Naive thymus-derived CD8-positive, alpha-beta T cell (primary cell): ENCODE measurements at regions not wholly inside any gene's neighbourhood (a gene's known extent, or its start where the extent isn't known, plus 50 kb on each side); places are given as distances from the start of the nearest gene placed in this dataset.
"Not testable (repeated sequence)": the region's sequence is repeated elsewhere in the genome, so short reads cannot be mapped to it uniquely, and the experiment has no call there.

ENCODE experiments used
- ATAC-seq, 2 donors: fragments of 150-1000 bp; cut with Tn5 transposase in 1 of 2; sonication (Bioruptor Pico), chemical (Tn5 transposase) in 1 of 2; 1 replicate in 1 of 2; 2 replicates in 1 of 2; pipeline ENCODE4 v1.10.0; 2021; ENCODE audit warnings: mild to moderate bottlenecking in 2 of 2, moderate library complexity in 2 of 2
- POLR2A ChIA-PET: fragments of 350-600 bp; sonication (Branson Sonifier 250); formaldehyde crosslinking; loops from one replicate; lab custom pipeline; 2021; ENCODE audit warnings: antibody characterized with exemption; lab: Charles Lee
- DNase-seq, 10 donors: peaks; one replicate each; pipeline versions ENCODE4 v3.0.0 to v3.0.0-alpha.2; 2020 to 2022
- H3K27ac Mint-ChIP-seq, 10 donors: one replicate each; pipeline ENCODE4 v1.8.0; 2020 to 2022; ENCODE audit warnings: mild to moderate bottlenecking in 10 of 10, mixed read lengths in 10 of 10, moderate library complexity in 4 of 10, inconsistent platforms in 1 of 10
- H3K27me3 Mint-ChIP-seq, 5 donors: one replicate each; pipeline ENCODE4 v1.8.0; 2021 to 2022; ENCODE audit warnings: mixed read lengths in 5 of 5
- H3K36me3 Mint-ChIP-seq, 3 donors: one replicate each; pipeline ENCODE4 v1.8.0; 2020 to 2022; ENCODE audit warnings: mixed read lengths in 3 of 3, mild to moderate bottlenecking in 2 of 3, inconsistent platforms in 1 of 3
- H3K4me1 Mint-ChIP-seq, 4 donors: one replicate each; pipeline ENCODE4 v1.8.0; 2021 to 2022; ENCODE audit warnings: mixed read lengths in 4 of 4
- H3K4me3 Mint-ChIP-seq, 10 donors: one replicate each; pipeline ENCODE4 v1.8.0; 2020 to 2022; ENCODE audit warnings: mild to moderate bottlenecking in 10 of 10, mixed read lengths in 10 of 10, moderate library complexity in 6 of 10, inconsistent platforms in 1 of 10
- H3K9me3 Mint-ChIP-seq, 9 donors: one replicate each; pipeline ENCODE4 v1.8.0; 2020 to 2022; ENCODE audit warnings: mixed read lengths in 9 of 9, mild to moderate bottlenecking in 3 of 9, inconsistent platforms in 1 of 9, moderate library complexity in 1 of 9

DNA sequence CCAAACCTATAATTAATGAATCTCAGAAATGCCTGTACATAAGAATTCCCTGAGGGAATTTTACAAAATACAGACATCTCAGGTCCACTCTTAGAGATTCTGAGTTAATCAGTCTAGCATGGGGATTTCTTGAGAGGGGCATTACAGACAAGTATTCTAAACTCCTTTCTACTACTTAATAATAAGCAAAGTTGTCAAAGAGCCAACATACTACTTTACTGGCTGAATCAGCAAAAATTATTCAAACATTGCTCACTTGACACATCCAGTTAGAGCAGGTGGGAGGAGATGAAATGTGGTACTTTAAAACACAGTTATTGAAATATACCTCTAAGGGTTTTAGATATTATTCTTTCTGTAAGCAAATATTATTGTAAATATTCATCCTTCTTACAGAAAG lies 1164.7 kb downstream of the CDY2B start:
- POLR2A ChIA-PET: no interaction called here
- no peak for ATAC-seq
- H3K27me3 Mint-ChIP-seq: no peaks in the 10 kb centered on the region

DNA sequence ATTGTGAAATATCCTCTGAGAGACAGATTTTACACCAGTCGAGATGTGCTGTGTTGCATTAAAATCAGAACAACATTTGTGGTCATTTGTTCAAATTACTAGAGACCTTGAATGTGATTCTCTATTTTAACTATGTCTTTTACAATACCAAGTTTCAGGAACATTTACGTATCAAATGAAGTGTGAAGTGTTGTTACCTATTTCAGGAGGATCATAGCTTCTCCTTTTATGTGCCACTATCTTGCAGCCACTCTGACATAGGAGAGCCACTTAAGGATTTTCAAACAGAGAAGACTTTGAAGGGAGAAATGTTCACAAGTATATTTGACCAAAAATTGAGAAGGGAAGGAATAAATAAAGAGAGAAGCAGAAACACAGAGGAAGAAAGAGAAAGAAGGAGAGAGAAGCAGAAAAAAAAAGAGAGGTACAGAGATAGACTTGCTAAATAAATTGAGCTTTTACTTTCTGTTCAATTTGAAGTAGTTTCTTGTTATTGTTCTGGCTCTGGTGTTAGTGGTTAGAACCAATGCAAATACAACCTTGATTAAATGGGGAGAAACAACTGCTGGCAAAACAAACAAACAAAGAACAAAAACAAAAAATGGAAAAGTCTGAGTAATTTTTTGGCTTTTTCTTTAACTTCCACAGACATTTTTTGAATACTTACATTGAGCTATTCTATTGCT lies 1206.8 kb downstream of the CDY2B start:
- H3K27ac Mint-ChIP-seq: no peak overlapping the region
- no peak overlapping the region for H3K4me3 Mint-ChIP-seq
- DNase-seq (no peak), ATAC-seq (no peak)
- H3K36me3 Mint-ChIP-seq: no peaks in the 10 kb centered on the region
- no peaks in the 10 kb centered on the region for H3K4me1 Mint-ChIP-seq
- H3K9me3 Mint-ChIP-seq: peaks cover 0 to 14% (median 0%) of the 10 kb centered on the region in 9 donors
- H3K27me3 Mint-ChIP-seq: no peaks in the 10 kb centered on the region
- POLR2A ChIA-PET: no interaction called here

More for the DNA sequence above, 1164.7 kb downstream of the CDY2B start:
- Mint-ChIP-seq H3K4me1 (no peaks in the 10 kb centered on the region), H3K27ac (no peak overlapping the region), H3K4me3 (no peak overlapping the region), H3K9me3 (peaks cover 0 to 7% (median 0%) of the 10 kb centered on the region in 9 donors), H3K36me3 (no peaks in the 10 kb centered on the region)
- no peak for DNase-seq

DNA sequence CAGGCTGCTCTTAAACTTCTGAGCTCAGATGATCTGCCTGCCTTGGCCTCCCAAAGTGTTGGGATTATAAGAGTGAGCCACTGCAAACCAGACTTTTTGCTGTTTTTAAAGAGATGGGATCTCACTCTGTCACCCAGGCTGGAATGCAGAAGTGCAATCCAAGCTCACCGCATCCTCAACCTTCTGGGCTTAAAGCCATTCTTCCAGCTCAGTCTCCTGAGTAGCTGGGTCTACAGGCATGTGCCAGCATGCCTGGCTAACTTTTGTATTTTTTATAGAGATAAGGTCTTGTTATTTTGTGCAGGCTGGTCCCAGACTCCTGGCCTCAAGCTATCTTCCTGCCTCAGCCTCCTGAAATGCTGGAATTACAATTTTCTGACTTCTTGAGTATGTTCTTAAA lies 1211.6 kb downstream of the CDY2B start:
- no peak overlapping the region for H3K27ac Mint-ChIP-seq
- POLR2A ChIA-PET: no interaction called here
- H3K4me1 Mint-ChIP-seq: no peaks in the 10 kb centered on the region
- ATAC-seq: no peak
- H3K36me3 Mint-ChIP-seq: no peaks in the 10 kb centered on the region
- no peaks in the 10 kb centered on the region for H3K27me3 Mint-ChIP-seq
- H3K4me3 Mint-ChIP-seq: no peak overlapping the region
- peaks cover 0 to 5% (median 0%) of the 10 kb centered on the region in 9 donors for H3K9me3 Mint-ChIP-seq
- no peak for DNase-seq

DNA sequence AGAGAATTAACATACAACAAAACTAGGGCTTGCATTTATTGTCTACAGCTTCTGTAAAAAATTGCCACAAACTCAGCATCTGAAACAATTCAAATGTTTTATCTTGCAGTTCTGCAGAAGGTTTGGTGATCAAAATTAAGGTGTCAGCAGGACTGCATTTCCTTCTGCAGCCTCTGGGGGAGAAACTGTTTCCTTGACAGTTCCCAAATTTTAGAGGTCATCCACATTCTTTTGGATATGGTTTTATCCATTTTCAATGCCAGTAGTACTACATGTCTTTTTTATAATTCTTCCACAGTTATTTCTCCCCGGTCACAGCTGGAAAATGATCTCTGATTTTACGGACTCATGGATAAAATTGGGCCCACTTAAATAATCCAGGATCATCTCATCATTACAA lies 1217.3 kb downstream of the CDY2B start:
- ATAC-seq (no peak), DNase-seq (no peak)
- H3K27me3 Mint-ChIP-seq: no peaks in the 10 kb centered on the region
- POLR2A ChIA-PET: no interaction called here
- H3K9me3 Mint-ChIP-seq: peaks cover 0 to 9% (median 0%) of the 10 kb centered on the region in 9 donors
- no peak overlapping the region for H3K27ac Mint-ChIP-seq
- no peak overlapping the region for H3K4me3 Mint-ChIP-seq
- H3K4me1 Mint-ChIP-seq: no peaks in the 10 kb centered on the region
- H3K36me3 Mint-ChIP-seq: no peaks in the 10 kb centered on the region

DNA sequence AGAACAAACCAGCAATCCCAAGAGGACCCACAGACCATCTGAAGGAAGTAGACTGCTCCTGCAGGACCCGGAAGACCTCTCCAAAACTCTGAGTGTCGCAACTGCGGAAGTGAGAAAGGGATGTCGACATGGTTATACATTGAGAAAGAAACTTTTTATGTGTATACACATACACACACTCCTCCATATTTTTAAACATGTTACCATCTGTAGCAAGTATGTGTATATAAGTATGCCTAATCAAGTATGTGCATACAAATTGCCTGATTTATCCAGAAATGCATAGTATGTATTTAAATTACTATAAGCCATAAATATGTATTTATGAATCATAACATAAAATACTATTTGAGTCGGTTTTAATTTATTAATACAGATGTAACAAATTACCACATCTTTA lies 1220.7 kb downstream of the CDY2B start:
- DNase-seq (no peak), ATAC-seq (no peak)
- Mint-ChIP-seq H3K27ac (no peak overlapping the region), H3K9me3 (peaks cover 0 to 9% (median 0%) of the 10 kb centered on the region in 9 donors), H3K36me3 (no peaks in the 10 kb centered on the region), H3K27me3 (no peaks in the 10 kb centered on the region), H3K4me1 (no peaks in the 10 kb centered on the region), H3K4me3 (no peak overlapping the region)
- POLR2A ChIA-PET: no interaction called here

DNA sequence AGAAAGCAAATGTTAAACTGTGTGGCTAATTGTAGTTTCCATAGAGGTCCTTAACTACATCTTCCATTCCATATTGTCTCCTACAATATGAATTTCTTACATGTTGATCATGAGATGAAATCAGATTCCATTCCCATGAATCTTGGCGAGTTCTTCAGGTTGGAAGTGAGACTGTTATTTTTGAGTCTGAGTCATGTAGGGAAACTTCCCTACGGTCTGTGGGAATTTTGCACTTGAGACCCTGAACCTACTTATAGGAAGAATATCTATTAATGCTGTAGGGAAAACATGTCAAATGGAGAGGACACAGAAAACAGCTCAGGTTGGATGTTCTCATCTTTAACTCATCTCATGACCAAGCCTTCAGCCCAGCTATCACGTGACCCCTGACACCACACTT lies 1226.0 kb downstream of the CDY2B start:
- Mint-ChIP-seq H3K4me1 (no peaks in the 10 kb centered on the region), H3K36me3 (no peaks in the 10 kb centered on the region)

DNA sequence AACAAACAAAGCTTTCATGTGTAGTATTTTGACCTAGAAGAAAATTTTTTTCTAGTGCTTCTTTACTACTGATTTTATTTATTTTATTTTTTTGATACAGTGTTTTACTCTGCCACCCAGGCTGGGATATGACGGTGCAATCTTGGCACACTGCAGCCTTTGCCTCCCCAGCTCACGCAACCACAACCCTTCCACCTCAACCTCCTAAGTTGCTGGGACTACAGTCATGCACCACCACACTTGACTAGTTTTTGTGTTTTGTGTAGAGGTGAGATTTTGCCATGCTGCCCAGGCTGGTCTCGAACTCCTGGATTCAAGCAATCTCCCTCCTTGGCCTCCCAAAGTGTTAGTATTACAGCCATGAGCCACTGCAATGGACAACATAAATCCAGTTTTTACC lies 1234.0 kb downstream of the CDY2B start:
- H3K9me3 Mint-ChIP-seq: peaks cover 0 to 5% (median 0%) of the 10 kb centered on the region in 9 donors
- no peak for ATAC-seq
- POLR2A ChIA-PET: no interaction called here

More for the DNA sequence above, 1226.0 kb downstream of the CDY2B start:
- DNase-seq (no peak), ATAC-seq (no peak)
- no peak overlapping the region for H3K4me3 Mint-ChIP-seq
- peak overlapping the region in 1 of 10 donors; percentile 44 for H3K27ac Mint-ChIP-seq
- no peaks in the 10 kb centered on the region for H3K27me3 Mint-ChIP-seq
- POLR2A ChIA-PET: no interaction called here
- H3K9me3 Mint-ChIP-seq: peaks cover 0 to 34% (median 0%) of the 10 kb centered on the region in 9 donors

DNA sequence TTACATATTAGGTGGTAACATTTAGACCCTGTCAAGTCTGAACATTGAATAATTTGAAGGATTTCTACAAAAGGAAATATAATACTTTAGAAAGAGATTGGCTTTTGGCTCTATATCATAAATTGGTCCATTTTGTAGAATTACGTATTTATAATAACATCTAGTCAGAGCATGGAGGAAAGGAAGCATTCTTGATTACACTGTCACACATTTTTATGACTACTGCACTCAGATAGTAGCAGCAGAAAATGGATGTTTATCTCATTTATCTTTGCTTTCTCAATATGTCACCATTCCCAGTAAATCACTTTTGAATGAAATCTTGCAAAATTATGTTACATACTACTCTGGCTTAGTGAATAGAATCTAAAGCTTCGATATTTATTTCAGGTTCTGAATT lies 1234.6 kb downstream of the CDY2B start:
- DNase-seq: no peak
- H3K9me3 Mint-ChIP-seq: no peaks in the 10 kb centered on the region
- no peaks in the 10 kb centered on the region for H3K27me3 Mint-ChIP-seq
- POLR2A ChIA-PET: no interaction called here
- H3K27ac Mint-ChIP-seq: no peak overlapping the region
- H3K4me1 Mint-ChIP-seq: no peaks in the 10 kb centered on the region
- no peak overlapping the region for H3K4me3 Mint-ChIP-seq
- no peak for ATAC-seq
- H3K36me3 Mint-ChIP-seq: no peaks in the 10 kb centered on the region

More for the DNA sequence above, 1234.0 kb downstream of the CDY2B start:
- H3K4me3 Mint-ChIP-seq: no peak overlapping the region
- H3K4me1 Mint-ChIP-seq: no peaks in the 10 kb centered on the region
- no peaks in the 10 kb centered on the region for H3K36me3 Mint-ChIP-seq
- no peak for DNase-seq
- no peak overlapping the region for H3K27ac Mint-ChIP-seq
- H3K27me3 Mint-ChIP-seq: no peaks in the 10 kb centered on the region

DNA sequence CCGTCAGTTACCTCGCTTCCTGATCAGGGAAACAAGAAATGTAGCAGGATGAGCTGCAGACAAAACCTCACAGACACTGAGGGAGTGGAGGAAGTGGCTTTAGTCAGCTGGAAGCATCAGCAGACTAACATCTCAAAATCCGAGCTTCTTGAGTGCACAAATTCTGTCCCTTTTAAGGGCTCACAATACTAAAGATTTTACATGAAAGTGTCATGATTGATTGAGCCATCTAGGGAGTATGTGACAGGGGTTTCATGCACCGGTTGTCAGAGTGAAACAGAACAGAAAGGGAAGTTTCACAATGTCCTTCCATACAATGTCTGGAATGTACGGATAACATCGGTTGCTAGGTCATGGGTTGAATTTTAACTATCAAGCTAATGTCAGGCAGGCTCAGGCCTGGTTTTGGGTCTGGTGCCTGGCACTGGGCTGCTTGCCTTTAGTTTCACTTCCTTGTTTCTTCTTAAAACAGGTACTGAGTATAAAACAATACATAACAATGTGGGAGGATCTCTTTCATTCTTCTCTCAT lies 1235.7 kb downstream of the CDY2B start:
- H3K4me3 Mint-ChIP-seq: no peak overlapping the region
- POLR2A ChIA-PET: no interaction called here
- H3K36me3 Mint-ChIP-seq: no peaks in the 10 kb centered on the region
- H3K9me3 Mint-ChIP-seq: no peaks in the 10 kb centered on the region
- no peaks in the 10 kb centered on the region for H3K27me3 Mint-ChIP-seq
- DNase-seq (no peak), ATAC-seq (no peak)
- no peak overlapping the region for H3K27ac Mint-ChIP-seq
- H3K4me1 Mint-ChIP-seq: no peaks in the 10 kb centered on the region

DNA sequence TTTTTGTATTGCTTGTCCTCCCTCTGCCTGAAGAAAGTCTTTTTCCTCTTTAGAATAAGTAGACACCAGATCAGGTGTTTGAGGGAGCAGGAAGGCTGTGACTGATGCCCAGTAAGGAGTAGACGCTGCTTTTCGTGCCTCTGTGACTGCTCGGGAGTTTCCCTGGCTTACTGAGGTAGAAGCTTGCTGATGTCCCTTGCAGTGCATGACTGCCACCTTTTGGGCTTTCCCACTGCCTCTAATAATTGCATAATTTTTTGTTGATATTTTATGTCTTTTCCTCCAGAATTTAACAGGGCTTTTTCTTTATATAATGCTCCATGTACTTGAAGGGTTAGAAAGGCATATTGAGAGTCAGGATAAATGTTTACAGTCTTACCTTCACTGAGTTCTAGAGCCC lies 1240.2 kb downstream of the CDY2B start:
- Mint-ChIP-seq H3K36me3 (no peaks in the 10 kb centered on the region), H3K9me3 (peaks cover 0 to 17% (median 0%) of the 10 kb centered on the region in 9 donors), H3K4me3 (no peak overlapping the region), H3K27me3 (no peaks in the 10 kb centered on the region), H3K4me1 (no peaks in the 10 kb centered on the region), H3K27ac (no peak overlapping the region)
- DNase-seq: no peak
- POLR2A ChIA-PET: no interaction called here
- no peak for ATAC-seq

DNA sequence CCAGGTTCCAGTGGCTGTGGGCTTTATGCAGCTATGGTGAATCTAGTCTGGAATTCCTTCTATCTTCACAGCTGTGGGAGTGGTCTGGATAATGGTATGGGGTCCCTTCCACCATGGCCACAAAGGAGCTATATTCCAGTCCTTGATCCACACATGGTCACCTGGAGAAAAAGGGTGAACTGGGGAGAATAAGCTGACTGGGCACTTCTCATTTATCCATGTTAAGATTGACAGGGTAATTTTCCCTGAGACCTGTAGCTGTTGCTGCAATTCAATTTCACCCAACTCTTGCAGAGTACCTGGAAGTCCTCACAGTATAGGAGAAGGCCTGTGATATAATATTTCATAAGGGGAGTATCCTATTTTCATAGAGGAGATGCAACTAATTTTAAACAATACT lies 1241.3 kb downstream of the CDY2B start:
- DNase-seq, H3K4me3 Mint-ChIP-seq, H3K27ac Mint-ChIP-seq, H3K36me3 Mint-ChIP-seq, POLR2A ChIA-PET, ATAC-seq, H3K4me1 Mint-ChIP-seq, H3K27me3 Mint-ChIP-seq: not testable (repeated sequence)
- H3K9me3 Mint-ChIP-seq: peaks cover 0 to 25% (median 0%) of the 10 kb centered on the region in 9 donors

DNA sequence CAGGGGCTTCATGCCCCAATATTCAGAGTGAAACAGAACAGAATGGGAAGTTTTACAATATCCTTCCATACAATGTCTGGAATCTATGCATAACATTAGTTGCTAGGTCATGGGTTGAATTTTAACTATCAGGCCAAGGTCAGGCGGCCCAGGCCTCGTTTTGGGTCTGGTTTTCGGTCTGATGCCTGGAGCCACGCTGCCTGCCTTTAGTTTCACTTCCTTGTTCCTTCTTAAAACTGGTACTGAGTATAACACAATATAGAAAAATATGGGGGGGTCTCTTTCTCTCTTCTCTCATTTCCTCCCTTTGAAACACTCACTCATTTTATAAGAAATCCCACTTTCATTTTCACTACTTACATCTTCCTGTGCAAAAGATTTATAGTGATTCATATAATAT lies 1243.8 kb downstream of the CDY2B start:
- ATAC-seq (no peak), DNase-seq (no peak)
- Mint-ChIP-seq H3K9me3 (peaks cover 0 to 25% (median 0%) of the 10 kb centered on the region in 9 donors), H3K4me3 (no peak overlapping the region), H3K4me1 (no peaks in the 10 kb centered on the region), H3K36me3 (no peaks in the 10 kb centered on the region), H3K27ac (no peak overlapping the region), H3K27me3 (no peaks in the 10 kb centered on the region)
- POLR2A ChIA-PET: no interaction called here

DNA sequence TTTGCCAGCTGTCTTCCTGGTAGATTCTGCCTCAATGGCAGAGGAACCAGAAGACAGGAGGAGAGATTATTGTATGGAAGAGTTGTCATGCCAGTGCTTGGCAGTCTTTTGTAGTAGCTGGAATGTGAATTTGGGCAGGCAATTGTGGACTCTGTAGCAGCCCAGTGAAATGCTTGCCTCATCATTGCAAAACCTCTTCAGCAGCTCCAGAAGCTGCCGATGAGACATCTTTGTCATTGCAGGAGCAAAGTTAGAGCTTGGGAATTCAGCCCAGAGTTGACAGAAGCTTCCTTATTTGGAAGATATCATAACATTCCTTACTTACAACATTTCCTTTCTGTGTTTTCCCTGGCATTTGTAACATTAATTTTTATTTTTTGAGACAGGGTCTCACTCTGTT lies 1250.9 kb downstream of the CDY2B start:
- no peak overlapping the region for H3K4me3 Mint-ChIP-seq
- DNase-seq: no peak
- H3K27ac Mint-ChIP-seq: no peak overlapping the region
- peaks cover 0 to 4% (median 0%) of the 10 kb centered on the region in 9 donors for H3K9me3 Mint-ChIP-seq
- H3K4me1 Mint-ChIP-seq: no peaks in the 10 kb centered on the region
- POLR2A ChIA-PET: no interaction called here
- H3K36me3 Mint-ChIP-seq: no peaks in the 10 kb centered on the region
- no peak for ATAC-seq
- H3K27me3 Mint-ChIP-seq: no peaks in the 10 kb centered on the region

DNA sequence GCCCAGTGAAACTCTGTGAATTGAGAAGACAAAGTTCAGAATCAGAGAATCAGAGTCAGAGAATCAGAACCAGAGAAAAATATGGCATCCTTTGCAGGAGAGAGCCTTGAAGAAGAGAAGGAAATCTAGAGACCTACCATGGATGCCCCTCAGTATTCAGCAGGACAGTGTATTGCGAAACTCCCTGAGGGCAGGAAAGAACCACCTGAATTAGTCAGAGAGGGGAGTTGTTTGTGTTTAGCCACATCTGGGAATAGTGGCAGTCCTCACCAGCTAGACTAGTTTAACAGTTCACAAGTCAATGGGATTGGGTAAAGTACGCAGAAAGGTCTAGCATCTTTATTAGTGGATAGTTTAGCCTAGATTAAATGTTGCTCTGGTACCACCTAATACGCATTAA lies 1252.9 kb downstream of the CDY2B start:
- no peak for DNase-seq
- Mint-ChIP-seq H3K36me3 (no peaks in the 10 kb centered on the region), H3K9me3 (no peaks in the 10 kb centered on the region), H3K4me1 (no peaks in the 10 kb centered on the region), H3K27ac (no peak overlapping the region), H3K4me3 (no peak overlapping the region), H3K27me3 (no peaks in the 10 kb centered on the region)
- POLR2A ChIA-PET: no interaction called here
- no peak for ATAC-seq
